LNCAP (cell line): ENCODE measurements at regions not wholly inside any gene's neighbourhood (a gene's known extent, or its start where the extent isn't known, plus 50 kb on each side); places are given as distances from the start of the nearest gene placed in this dataset.

Source experiments
- CTCF ChIP-seq: fragments of 450-650 bp; IDR thresholded peaks from 2 replicates; pipeline ENCODE4 v1.5.1; 2017; ENCODE audit warnings: mild to moderate bottlenecking

DNA sequence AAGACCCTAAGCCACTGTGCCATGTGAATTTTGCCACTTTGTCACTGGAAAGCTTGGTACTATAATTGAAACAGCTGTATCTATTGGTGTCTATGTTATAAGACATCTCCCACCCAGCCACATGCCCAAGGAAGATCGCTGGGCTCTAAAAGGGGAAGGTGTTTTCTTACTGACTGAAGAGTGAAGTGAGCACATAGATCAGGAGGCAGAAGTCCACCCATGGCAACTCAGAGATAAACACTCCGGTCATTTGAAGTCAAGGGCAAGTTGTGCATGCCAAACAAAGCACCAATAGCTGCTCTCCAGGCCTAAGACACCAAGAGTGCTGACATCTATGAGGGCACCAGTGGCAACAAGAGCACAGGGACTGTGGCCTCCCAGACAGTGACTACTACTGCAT, 153.8 kb downstream of the KCTD12 start:
- TF ChIP-seq CTCF = no peak

GRCh38 chr13:76730220-76730619, 156.0 kb downstream of the KCTD12 start:
- TF ChIP-seq CTCF = no peak

- no peak for TF ChIP-seq CTCF
Observed at GRCh38 chr13:76729691-76730090, 156.5 kb downstream of the KCTD12 start.

- no peak for TF ChIP-seq CTCF
Observed at GRCh38 chr13:76725896-76726295, 160.3 kb downstream of the KCTD12 start.

DNA sequence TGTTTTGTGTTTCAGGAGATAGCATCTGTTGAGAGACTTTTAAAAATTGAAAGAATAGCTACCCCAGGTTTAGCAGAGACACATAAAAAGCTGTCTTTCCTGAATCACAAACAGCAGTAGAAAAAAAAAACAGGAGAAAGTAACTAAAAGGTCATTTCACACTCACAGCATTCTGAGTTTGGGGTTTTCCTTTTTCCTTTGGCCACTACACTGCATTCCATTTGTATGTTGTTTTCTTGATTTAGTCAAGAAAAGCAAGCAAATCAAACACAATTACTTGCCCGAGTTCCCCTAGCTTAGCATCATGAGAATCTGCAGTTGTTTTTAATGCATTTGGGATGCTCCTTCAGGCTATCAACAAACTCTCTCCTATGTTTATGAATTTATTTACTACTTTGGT, 161.0 kb downstream of the KCTD12 start:
- TF ChIP-seq CTCF = no peak

DNA sequence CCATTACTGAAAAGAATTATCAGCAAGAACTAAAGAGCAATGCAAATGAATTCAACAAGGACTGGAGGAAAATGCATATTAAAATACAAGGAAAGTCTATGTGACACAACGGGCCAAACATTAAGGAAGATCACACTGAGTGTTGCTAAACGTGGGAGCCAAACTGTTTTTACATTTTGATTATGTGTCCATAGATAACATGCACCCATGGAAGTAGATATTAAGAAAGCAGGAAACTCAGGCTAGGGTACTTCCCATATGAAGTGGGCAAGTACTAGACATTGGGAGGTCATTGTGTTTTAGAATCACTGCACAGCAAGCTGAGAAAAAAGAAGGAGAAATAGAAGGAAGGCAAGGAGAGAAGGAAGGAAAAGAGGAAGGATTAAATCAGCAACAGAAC, 161.8 kb downstream of the KCTD12 start:
- TF ChIP-seq CTCF = no peak

- TF ChIP-seq CTCF = no peak
Observed at GRCh38 chr13:76723551-76724232, 162.5 kb downstream of the KCTD12 start.

GRCh38 chr13:76722782-76723181, 163.4 kb downstream of the KCTD12 start:
- TF ChIP-seq CTCF = no peak
